Mucosa of descending colon (tissue), 3 donors: ENCODE measurements at regions not wholly inside any gene's neighbourhood (a gene's known extent, or its start where the extent isn't known, plus 50 kb on each side); places are given as distances from the start of the nearest gene placed in this dataset.

Experiments
- ATAC-seq: fragments of 200-7000 bp; cut with Tn5 transposase; one replicate; pipeline ENCODE4 v1.9.1; 2020; ENCODE audit warnings: mild to moderate bottlenecking, moderate library complexity
- DNase-seq, 3 donors: peaks; one replicate each; pipeline ENCODE4 v3.0.0-alpha.2; 2020
- H3K36me3 ChIP-seq: fragments of 200-600 bp; one replicate; pipeline ENCODE4 v1.8.0; 2021; ENCODE audit warnings: low read depth, mild to moderate bottlenecking
- H3K4me1 ChIP-seq: fragments of 200-600 bp; one replicate; pipeline ENCODE4 v1.8.0; 2021; ENCODE audit warnings: low read depth, mild to moderate bottlenecking
- H3K4me3 ChIP-seq: fragments of 200-600 bp; one replicate; pipeline ENCODE4 v1.8.0; 2021; ENCODE audit warnings: mild to moderate bottlenecking
- H3K9me3 ChIP-seq: fragments of 200-600 bp; one replicate; pipeline ENCODE4 v1.8.0; 2021; ENCODE audit warnings: mild to moderate bottlenecking
- intact Hi-C, 2 donors: fragments of 100-400 bp; cut with DNase I in 1 of 2; cut with micrococcal nuclease in 1 of 2; formaldehyde crosslinking; loops; one replicate each; pipeline versions ENCODE4 v1.11.0 to v1.11.1; 2022; cut with DNase I, micrococcal nuclease
- TF ChIP-seq, protein P1 (sequence below): fragments of 200-600 bp; IDR thresholded peaks from one replicate; pipeline ENCODE4 v1.8.0; 2022; ENCODE audit warnings: antibody characterized with exemption, mild to moderate bottlenecking
- donor health status: DM: no; HTN: no; CAD: no; lungs with moderate emphysema.
- donor health status: DM: no; HTN: no; CAD: no.
- donor health status: DM: no; HTN: yes; CAD: no.

DNA sequence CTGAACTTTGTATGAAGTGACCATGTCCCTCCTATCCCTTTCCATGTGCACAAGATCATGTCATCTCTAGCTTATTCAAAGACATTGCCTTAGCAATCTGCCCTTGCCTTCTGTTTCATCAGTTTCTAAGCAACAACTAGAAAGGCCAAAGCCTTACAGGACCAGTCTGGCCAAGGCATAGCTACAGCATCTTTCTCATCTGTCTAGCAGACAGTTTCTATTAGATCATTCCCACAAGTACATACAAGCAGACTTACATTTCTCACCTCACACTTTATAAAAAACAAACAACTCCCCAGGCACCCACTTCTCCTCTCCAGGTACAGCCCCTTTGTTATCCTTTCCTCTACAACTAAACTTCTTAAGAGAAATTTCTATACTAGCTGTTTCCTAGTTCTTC lies 188.7 kb upstream of the AADAT start:
- TF ChIP-seq, protein P1, sequence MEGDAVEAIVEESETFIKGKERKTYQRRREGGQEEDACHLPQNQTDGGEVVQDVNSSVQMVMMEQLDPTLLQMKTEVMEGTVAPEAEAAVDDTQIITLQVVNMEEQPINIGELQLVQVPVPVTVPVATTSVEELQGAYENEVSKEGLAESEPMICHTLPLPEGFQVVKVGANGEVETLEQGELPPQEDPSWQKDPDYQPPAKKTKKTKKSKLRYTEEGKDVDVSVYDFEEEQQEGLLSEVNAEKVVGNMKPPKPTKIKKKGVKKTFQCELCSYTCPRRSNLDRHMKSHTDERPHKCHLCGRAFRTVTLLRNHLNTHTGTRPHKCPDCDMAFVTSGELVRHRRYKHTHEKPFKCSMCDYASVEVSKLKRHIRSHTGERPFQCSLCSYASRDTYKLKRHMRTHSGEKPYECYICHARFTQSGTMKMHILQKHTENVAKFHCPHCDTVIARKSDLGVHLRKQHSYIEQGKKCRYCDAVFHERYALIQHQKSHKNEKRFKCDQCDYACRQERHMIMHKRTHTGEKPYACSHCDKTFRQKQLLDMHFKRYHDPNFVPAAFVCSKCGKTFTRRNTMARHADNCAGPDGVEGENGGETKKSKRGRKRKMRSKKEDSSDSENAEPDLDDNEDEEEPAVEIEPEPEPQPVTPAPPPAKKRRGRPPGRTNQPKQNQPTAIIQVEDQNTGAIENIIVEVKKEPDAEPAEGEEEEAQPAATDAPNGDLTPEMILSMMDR, result no peak
- Histone ChIP-seq H3K4me3 (no peak overlapping the region), H3K4me1 (no peaks in the 10 kb centered on the region), H3K9me3 (no peaks in the 10 kb centered on the region), H3K36me3 (no peaks in the 10 kb centered on the region)
- no peak for DNase-seq
- ATAC-seq, result no peak
- intact Hi-C loops, result no loop called here

DNA sequence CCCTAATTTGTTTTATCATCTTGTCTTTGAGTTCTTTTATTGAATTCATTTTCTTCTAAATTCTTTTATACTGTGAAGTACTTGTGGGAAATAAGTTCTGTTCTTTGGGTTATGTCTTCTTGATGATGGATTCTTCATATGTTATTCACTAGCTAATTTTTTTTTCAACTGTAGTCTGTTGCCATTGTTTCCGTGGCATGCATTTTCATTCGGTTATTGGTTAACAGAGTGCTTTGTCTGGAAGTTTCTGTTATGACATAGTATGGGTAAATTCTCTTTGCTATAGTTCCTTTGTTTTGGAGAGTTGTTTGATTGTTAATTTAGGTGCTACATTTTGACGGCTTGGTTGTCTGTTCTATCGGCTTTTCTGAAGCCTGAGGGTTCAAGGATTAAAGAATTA lies 184.9 kb upstream of the AADAT start:
- Histone ChIP-seq H3K4me3 (no peak overlapping the region), H3K36me3 (no peaks in the 10 kb centered on the region), H3K9me3 (peaks cover 3% of the 10 kb centered on the region), H3K4me1 (peaks cover 5% of the 10 kb centered on the region)
- TF ChIP-seq, protein P1, result no peak
- ATAC-seq, result no peak
- DNase-seq, result no peak
- intact Hi-C loops, result no loop called here

DNA sequence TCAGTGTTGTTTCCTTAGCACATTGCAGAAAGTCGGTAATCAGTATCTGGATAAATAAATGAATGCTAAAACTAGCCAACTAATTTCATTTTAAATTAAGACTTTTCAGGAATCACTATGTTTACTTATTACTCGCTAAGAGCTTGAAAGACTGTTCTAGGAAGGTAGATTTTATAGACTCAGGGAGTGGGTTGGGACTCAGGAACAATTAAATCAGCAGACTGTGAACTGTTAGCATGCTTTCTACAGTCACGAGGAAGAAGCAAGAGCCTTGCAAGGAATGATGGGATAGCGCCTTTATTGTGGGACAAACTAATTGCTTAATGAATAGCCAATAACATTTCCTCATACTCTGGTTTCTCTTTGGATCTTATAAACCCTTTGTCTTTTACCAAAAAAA lies 183.2 kb upstream of the AADAT start:
- H3K9me3 ChIP-seq, result peaks cover 3% of the 10 kb centered on the region
- peak; percentile 78 for ATAC-seq
- TF ChIP-seq, protein P1, result no peak
- peaks cover 5% of the 10 kb centered on the region for H3K4me1 ChIP-seq
- DNase-seq, result no peak
- intact Hi-C loops, result no loop called here
- no peak overlapping the region for H3K4me3 ChIP-seq
- no peaks in the 10 kb centered on the region for H3K36me3 ChIP-seq

DNA sequence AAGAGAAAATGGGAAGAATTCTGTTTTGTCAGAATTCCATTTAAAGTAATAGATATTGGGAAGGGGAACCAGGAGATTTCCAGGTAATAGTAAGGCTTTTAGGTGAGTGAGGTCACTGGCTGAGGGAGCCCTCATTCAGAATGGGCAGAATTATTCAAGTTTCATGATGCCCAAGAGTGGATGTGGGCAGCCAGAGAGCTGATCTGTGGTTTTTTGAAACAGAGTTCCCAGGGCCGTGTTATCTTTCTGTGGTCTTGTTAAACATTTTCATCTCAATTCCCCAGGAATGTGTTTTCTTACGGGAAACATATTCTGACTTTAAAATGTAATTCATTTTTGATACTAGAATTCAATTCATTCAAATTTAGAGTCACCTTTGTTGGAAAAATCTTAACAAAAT lies 182.0 kb upstream of the AADAT start:
- DNase-seq (no peak), ATAC-seq (no peak)
- TF ChIP-seq, protein P1, result no peak
- peaks cover 3% of the 10 kb centered on the region for H3K9me3 ChIP-seq
- no peaks in the 10 kb centered on the region for H3K36me3 ChIP-seq
- no peak overlapping the region for H3K4me3 ChIP-seq
- intact Hi-C loops, result no loop called here
- H3K4me1 ChIP-seq, result peaks cover 5% of the 10 kb centered on the region

DNA sequence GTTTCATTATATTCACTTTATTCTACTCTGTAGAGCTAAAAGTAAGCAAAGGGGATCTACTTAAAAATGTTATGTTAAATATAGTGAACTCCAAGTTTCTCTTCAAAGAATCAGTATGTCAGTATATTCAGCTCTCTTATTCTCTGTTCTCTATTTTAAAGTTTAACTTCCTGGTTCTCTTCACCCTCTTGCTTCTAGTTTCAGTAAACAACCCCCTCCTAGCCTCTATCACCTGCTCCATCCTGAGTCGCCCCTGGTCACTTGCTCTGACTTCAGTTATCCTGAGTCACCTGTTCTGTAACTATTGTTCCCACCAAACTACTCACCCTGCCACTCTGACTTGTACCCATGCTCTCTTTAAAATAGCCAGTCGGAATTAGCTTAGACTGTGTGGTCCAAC lies 180.9 kb upstream of the AADAT start:
- DNase-seq (no peak), ATAC-seq (no peak)
- Histone ChIP-seq H3K9me3 (peaks cover 3% of the 10 kb centered on the region), H3K4me3 (no peak overlapping the region), H3K4me1 (peaks cover 5% of the 10 kb centered on the region), H3K36me3 (no peaks in the 10 kb centered on the region)
- TF ChIP-seq, protein P1, result no peak
- intact Hi-C loops, result no loop called here

DNA sequence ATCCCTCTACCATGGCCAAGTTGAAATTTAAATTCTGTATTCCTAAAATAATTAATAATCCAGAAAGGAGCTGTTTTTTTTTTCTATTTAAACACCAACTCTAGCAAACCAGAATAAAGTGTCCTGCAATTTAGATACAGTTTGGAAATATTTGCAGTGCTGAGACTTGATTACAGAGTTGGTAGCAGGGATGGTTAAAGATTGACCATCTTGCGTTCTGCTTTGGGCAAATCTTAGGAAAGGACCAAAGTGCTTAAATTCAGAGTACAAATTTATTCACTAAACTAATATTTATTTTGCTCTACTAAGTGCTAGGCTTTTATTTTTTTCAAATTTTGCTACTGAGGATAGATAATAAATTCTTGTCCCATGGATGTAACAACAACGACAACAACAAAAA lies 180.2 kb upstream of the AADAT start:
- Histone ChIP-seq H3K9me3 (peaks cover 3% of the 10 kb centered on the region), H3K4me3 (no peak overlapping the region), H3K4me1 (peaks cover 5% of the 10 kb centered on the region), H3K36me3 (no peaks in the 10 kb centered on the region)
- TF ChIP-seq, protein P1, result no peak
- ATAC-seq, result no peak
- intact Hi-C loops, result no loop called here
- no peak for DNase-seq
